A673 (cell line): ENCODE measurements at regions not wholly inside any gene's neighbourhood (a gene's known extent, or its start where the extent isn't known, plus 50 kb on each side); places are given as distances from the start of the nearest gene placed in this dataset.
"Not testable (repeated sequence)": the region's sequence is repeated elsewhere in the genome, so short reads cannot be mapped to it uniquely, and the experiment has no call there.

Experiments used
- BruUV-seq: library from RNA; stranded (reverse); fragments of 400-500 nt; replicated peaks from 2 replicates; lab custom pipeline; 2021; lab: Mats Ljungman, UMichigan
- CTCF ChIA-PET: fragments of 300-600 bp; sonication (Branson Sonifier 250); formaldehyde crosslinking; loops from one replicate; lab custom pipeline; 2022; ENCODE audit warnings: antibody characterized with exemption; lab: Charles Lee
- POLR2A ChIA-PET: fragments of 300-600 bp; sonication (Branson Sonifier 250); formaldehyde crosslinking; loops from one replicate; lab custom pipeline; 2022; ENCODE audit warnings: antibody characterized with exemption; ENCODE audit not compliant: low non-redundant PET; lab: Charles Lee
- DNase-seq: peaks from one replicate; pipeline ENCODE4 v3.0.0-alpha.2; 2015; ENCODE audit warnings: low spot score
- H3K27ac ChIP-seq: fragments of 200-600 bp; sonication (generic); 2 replicates; pipeline ENCODE4 v1.5.1; 2016; ENCODE audit warnings: mixed run types, low read depth, mild to moderate bottlenecking, mixed read lengths, antibody characterized with exemption, low read length; ENCODE audit not compliant: poor library complexity, severe bottlenecking
- H3K27me3 ChIP-seq: fragments of 200-600 bp; sonication (generic); replicated peaks from 2 replicates; pipeline ENCODE4 v1.6.1; 2017; ENCODE audit warnings: mixed run types, low read depth, mild to moderate bottlenecking, mixed read lengths, antibody characterized with exemption, low read length; ENCODE audit not compliant: insufficient read depth, poor library complexity
- H3K36me3 ChIP-seq: fragments of 200-600 bp; sonication (generic); 2 replicates; pipeline ENCODE4 v1.6.1; 2016; ENCODE audit warnings: mixed run types, mild to moderate bottlenecking, mixed read lengths, antibody characterized with exemption, low read length; ENCODE audit not compliant: insufficient read depth, poor library complexity, severe bottlenecking
- H3K4me1 ChIP-seq: fragments of 200-600 bp; sonication (generic); 2 replicates; pipeline ENCODE4 v1.6.1; 2017; ENCODE audit warnings: mixed run types, mild to moderate bottlenecking, mixed read lengths, antibody characterized with exemption, low read length; ENCODE audit not compliant: insufficient read depth, poor library complexity, severe bottlenecking
- H3K4me3 ChIP-seq: fragments of 200-600 bp; sonication (generic); 2 replicates; pipeline ENCODE4 v1.5.1; 2016; ENCODE audit warnings: low read depth, mixed run types, mild to moderate bottlenecking, mixed read lengths, low read length; ENCODE audit not compliant: poor library complexity, severe bottlenecking
- H3K9me3 ChIP-seq: fragments of 200-600 bp; sonication (generic); 2 replicates; pipeline ENCODE4 v1.6.1; 2016; ENCODE audit warnings: mixed run types, low read depth, mild to moderate bottlenecking, mixed read lengths, antibody characterized with exemption, low read length; ENCODE audit not compliant: poor library complexity, severe bottlenecking
- EZH2 ChIP-seq: fragments of 200-600 bp; sonication (generic); IDR thresholded peaks from 2 replicates; pipeline ENCODE4 v1.6.1; 2017; ENCODE audit warnings: borderline replicate concordance, low read depth, mild to moderate bottlenecking, mixed read lengths, antibody characterized with exemption, low read length; ENCODE audit not compliant: poor library complexity, severe bottlenecking
- intact Hi-C: fragments of 100-400 bp; cut with micrococcal nuclease; formaldehyde crosslinking; loops from one replicate; pipeline ENCODE4 v1.10.0; 2022; ENCODE audit not compliant: unreplicated experiment
- TF ChIP-seq, protein P1 (sequence below): fragments of 300-800, 200-600 bp; sonication (generic); conservative IDR thresholded peaks from 2 replicates; pipeline ENCODE4 v1.5.1; 2017; ENCODE audit warnings: low read depth, mild to moderate bottlenecking, antibody characterized with exemption, low read length, moderate library complexity, mixed read lengths

DNA sequence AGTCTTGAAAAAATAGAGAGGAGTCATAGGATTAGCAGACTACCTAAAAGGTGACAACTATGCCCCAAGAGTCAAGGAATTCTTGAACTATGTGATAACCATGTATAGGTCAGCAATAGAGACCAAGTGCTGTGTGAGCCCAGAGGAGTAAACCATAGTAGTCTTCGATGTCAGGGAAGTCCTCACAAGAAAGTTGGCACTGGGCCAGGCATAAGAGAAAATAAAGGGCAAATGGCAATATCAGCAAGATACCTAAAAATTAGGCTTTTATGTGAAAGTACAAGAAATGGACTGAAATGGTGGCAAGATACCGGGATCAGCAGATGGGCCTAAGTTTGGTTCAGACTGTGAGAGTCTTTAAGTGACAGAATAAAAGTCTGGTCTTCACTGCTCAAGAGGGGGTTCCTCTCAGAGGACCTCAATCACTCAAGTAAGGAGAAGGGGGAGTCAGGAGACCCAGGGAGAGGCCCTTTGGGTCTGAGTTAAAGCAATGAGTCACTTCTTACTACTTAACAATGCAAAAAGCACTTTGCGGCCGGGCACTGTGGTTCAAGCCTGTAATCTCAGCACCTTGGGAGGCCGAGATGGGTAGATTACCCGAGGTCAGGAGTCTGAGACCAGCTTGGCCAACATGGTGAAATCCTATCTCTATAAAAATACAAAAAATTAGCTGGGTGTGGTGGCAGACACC is 95.0 kb downstream of the TEX35 start:
- Histone ChIP-seq H3K27me3 (no peaks in the 10 kb centered on the region), H3K27ac (no peak overlapping the region), H3K4me1 (no peaks in the 10 kb centered on the region), H3K4me3 (no peak overlapping the region), H3K36me3 (no peaks in the 10 kb centered on the region), H3K9me3 (no peaks in the 10 kb centered on the region)
- intact Hi-C loops = no loop called here
- ChIA-PET POLR2A (no interaction called here), CTCF (interaction anchor here (0.7 kb wide), 1 partner anchor 44 kb away, joined by 12 read pairs; no protein-coding TSS in a partner anchor)
- TF ChIP-seq EZH2 = no peak
- TF ChIP-seq, protein P1, sequence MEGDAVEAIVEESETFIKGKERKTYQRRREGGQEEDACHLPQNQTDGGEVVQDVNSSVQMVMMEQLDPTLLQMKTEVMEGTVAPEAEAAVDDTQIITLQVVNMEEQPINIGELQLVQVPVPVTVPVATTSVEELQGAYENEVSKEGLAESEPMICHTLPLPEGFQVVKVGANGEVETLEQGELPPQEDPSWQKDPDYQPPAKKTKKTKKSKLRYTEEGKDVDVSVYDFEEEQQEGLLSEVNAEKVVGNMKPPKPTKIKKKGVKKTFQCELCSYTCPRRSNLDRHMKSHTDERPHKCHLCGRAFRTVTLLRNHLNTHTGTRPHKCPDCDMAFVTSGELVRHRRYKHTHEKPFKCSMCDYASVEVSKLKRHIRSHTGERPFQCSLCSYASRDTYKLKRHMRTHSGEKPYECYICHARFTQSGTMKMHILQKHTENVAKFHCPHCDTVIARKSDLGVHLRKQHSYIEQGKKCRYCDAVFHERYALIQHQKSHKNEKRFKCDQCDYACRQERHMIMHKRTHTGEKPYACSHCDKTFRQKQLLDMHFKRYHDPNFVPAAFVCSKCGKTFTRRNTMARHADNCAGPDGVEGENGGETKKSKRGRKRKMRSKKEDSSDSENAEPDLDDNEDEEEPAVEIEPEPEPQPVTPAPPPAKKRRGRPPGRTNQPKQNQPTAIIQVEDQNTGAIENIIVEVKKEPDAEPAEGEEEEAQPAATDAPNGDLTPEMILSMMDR = no peak
- no peak for DNase-seq
- BruUV-seq = no TSS peak

DNA sequence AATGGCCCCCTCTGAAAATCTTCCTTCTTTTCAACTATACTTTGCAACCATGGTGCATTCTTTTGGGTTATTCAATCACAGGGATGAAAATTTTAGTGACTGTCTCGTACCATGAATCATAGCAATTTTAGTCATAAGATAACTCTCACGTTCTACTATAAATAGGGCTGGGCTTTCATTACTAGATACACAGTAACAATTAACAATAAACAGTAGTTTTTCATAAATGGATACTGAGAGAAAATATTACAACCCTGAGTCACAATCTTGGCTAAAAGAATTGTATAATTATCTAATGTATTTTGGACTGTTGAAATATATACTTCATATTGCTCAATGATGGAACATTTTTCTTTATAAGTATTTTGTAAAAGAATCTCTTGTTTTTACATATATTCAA is 96.1 kb downstream of the TEX35 start:
- H3K4me1 ChIP-seq = no peaks in the 10 kb centered on the region
- H3K27ac ChIP-seq = no peak overlapping the region
- no peaks in the 10 kb centered on the region for H3K9me3 ChIP-seq
- ChIA-PET CTCF (no interaction called here), POLR2A (no interaction called here)
- no peak overlapping the region for H3K4me3 ChIP-seq
- DNase-seq = no peak
- BruUV-seq = no TSS peak
- H3K36me3 ChIP-seq = no peaks in the 10 kb centered on the region
- H3K27me3 ChIP-seq = no peaks in the 10 kb centered on the region
- no peak for TF ChIP-seq EZH2
- TF ChIP-seq, protein P1 = no peak
- intact Hi-C loops = no loop called here

DNA sequence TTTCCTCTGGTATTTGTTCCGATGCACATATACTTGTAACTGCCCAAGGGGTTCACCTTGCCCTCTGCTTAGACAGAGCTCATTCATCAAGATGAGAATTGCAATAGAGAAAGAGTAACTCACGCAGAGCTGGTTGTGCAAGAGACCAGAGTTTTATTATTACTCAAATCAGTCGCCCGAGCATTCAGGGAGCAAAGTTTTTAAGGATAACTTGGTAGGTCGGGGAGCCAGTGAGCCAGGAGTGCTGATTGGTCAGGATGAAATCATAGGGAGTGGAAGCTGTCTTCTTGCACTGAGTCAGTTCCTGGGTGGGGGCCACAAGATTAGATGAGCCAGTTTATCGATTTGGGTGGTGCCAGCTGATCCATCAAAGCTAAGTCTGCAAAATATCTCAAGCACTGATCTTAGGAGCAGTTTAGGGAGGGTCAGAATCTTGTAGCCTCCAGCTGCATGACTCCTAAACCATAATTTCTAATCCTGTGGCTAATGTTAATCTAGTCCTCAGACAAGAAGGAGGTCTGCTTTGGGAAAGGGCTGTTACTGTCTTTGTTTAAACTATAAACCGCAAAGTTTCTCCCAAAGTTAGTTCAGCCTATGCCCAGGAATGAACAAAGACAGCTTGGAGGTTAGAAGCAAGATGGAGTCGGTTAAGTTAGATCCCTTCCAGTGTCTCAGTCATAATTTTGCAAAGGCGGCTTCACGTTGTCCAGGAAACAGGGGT is 97.9 kb downstream of the TEX35 start:
- BruUV-seq, intact Hi-C loops, H3K27ac ChIP-seq, H3K4me1 ChIP-seq, H3K27me3 ChIP-seq, H3K4me3 ChIP-seq, CTCF ChIA-PET, H3K9me3 ChIP-seq, POLR2A ChIA-PET, H3K36me3 ChIP-seq, DNase-seq: not testable (repeated sequence)

DNA sequence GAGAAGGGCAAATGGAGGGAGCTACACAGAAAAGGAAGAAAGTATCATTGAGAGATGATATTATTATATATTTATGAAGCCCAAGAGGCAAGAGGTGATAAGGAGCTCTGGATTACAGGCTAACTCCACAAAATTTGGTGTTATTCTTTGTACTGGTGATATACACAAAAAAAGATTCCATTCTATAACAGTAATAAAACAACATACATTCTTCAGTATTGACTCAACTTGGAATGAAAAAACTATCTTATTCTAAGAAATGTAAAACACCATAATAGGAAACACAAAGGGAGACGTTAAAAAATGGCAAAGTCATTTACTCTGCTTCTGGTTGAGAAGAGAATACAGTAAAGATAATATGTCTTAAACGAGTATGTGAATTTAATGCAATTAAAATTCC is 99.4 kb downstream of the TEX35 start:
- no peaks in the 10 kb centered on the region for H3K36me3 ChIP-seq
- intact Hi-C loops = no loop called here
- no peaks in the 10 kb centered on the region for H3K4me1 ChIP-seq
- POLR2A ChIA-PET = no interaction called here
- no peak overlapping the region for H3K4me3 ChIP-seq
- no peaks in the 10 kb centered on the region for H3K9me3 ChIP-seq
- BruUV-seq = no TSS peak
- H3K27me3 ChIP-seq = no peaks in the 10 kb centered on the region
- DNase-seq = no peak
- TF ChIP-seq, protein P1 = no peak
- TF ChIP-seq EZH2 = no peak
- H3K27ac ChIP-seq = no peak overlapping the region
- CTCF ChIA-PET = no interaction called here
